ENCODE measurements at regions not wholly inside any gene's neighbourhood (a gene's known extent, or its start where the extent isn't known, plus 50 kb on each side); places are given as distances from the start of the nearest gene placed in this dataset.
"Not testable (repeated sequence)": the region's sequence is repeated elsewhere in the genome, so short reads cannot be mapped to it uniquely, and the experiment has no call there.

DNA sequence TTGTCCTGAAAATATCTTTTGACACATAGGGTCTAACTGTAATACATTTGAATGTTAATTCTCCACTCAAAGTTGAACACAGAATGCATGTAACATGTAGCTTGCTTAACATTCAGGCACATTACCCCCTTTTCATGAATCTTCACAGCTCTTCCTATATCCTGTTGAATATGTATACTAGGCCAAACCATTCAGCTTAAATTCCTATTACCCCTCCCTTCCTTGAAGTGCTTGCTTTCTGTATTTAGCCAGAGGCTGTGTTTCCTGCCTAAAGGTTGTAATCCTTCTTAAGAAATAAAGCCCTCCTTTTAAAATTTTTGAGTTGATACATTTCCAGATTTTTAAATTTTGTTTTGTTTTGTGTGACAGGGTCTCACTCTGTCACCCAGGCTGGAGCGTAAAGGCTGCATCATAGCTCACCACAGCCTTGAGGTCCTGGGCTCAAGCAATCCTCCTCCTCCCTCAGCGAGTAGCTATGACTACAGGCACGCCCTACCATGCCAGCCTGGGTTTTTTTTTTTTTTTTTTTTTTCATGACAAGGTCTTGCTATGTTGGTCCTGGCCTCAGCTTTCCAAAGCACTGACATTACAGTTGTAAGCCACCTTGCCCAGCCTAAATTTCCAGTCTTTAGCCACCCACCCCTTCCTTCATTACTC lies 357.6 kb downstream of the DSC3 start:
- TF ChIP-seq, protein P1, sequence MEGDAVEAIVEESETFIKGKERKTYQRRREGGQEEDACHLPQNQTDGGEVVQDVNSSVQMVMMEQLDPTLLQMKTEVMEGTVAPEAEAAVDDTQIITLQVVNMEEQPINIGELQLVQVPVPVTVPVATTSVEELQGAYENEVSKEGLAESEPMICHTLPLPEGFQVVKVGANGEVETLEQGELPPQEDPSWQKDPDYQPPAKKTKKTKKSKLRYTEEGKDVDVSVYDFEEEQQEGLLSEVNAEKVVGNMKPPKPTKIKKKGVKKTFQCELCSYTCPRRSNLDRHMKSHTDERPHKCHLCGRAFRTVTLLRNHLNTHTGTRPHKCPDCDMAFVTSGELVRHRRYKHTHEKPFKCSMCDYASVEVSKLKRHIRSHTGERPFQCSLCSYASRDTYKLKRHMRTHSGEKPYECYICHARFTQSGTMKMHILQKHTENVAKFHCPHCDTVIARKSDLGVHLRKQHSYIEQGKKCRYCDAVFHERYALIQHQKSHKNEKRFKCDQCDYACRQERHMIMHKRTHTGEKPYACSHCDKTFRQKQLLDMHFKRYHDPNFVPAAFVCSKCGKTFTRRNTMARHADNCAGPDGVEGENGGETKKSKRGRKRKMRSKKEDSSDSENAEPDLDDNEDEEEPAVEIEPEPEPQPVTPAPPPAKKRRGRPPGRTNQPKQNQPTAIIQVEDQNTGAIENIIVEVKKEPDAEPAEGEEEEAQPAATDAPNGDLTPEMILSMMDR (IDR thresholded peaks at IDR 0.05; ENCODE audit: low read depth, low read length): no peak
- no peak for DNase-seq (ENCODE audit: low read depth in 2 of 2)
- no peak overlapping the region for H3K4me3 ChIP-seq (replicated peaks in 1 of 2; ENCODE audit: low read depth in 2 of 2, low read length in 2 of 2)

DNA sequence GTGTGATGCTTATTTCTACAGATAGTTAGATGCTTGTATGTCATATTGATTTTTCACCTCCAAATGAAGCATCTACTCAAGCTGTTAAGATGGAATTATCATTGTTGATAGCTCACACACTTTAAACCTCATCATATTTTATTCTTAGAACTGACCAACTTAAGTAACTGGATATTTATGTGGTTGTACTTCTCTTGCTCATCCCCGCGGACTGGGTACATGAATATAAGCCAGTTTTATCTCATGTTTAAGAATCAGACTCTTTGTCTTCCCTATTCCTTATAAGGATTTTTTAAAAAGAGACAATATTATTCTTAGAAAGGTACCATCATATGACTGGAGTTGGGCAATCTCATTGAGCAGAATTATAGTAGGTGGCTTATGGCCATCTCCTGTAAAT lies 358.7 kb downstream of the DSC3 start:
- H3K4me3 ChIP-seq (replicated peaks in 1 of 2; ENCODE audit: low read depth in 2 of 2, low read length in 2 of 2): no peak overlapping the region
- TF ChIP-seq, protein P1 (IDR thresholded peaks at IDR 0.05; ENCODE audit: low read depth, low read length): no peak
- DNase-seq (ENCODE audit: low read depth in 2 of 2): no peak

DNA sequence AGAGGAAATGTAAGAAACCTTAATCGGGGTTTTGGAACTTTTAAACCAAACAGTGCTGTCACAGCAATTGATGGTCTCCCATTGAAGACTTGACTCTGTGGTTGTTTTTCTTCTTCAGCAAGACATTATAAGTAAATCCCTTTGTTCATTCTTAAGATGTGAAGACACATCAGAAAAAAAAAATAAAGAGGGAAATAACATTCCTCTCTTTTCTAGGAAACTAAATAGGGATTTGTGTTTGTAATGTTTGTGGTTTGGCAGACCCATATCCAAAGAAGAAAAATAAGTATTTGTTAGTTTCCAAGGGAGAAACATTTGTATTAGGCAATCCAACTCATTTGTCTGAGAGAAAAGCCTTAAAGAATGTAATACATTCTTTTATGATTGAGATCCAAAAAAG lies 359.9 kb downstream of the DSC3 start:
- no peak for DNase-seq (ENCODE audit: low read depth in 2 of 2)
- H3K4me3 ChIP-seq (replicated peaks in 1 of 2; ENCODE audit: low read depth in 2 of 2, low read length in 2 of 2): no peak overlapping the region
- TF ChIP-seq, protein P1 (IDR thresholded peaks at IDR 0.05; ENCODE audit: low read depth, low read length): no peak

DNA sequence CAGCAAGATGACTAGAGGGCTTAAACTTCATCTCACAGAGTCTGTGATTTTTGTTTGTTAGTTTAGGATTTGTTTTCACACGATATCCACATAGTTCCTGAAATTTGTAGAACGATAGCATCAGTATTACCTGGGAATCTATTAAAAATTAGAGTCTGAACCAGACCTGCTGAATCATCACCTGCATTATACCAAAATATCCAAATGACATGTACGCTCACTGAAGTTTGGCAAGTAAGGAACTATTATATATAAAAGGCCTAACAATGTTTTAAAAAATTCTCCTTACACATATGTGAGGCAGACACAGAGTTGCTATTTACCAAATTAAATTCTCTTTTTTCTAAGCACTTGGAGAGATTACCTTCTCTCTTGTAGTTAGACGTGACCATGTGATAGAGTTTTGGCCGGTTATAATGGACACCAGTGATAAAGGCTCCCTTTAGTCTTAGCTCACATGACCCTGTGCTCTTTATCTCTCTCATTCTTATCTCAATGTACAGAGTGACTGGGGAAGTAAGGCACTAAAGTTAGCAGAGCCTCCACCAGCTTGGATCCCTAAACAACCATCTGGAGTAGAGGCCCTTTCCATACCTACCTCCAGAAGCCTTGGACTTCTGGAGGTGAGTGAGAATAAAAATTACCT lies 363.1 kb downstream of the DSC3 start:
- H3K4me3 ChIP-seq (replicated peaks in 1 of 2; ENCODE audit: low read depth in 2 of 2, low read length in 2 of 2): no peak overlapping the region
- DNase-seq (ENCODE audit: low read depth in 2 of 2): no peak
- TF ChIP-seq, protein P1 (IDR thresholded peaks at IDR 0.05; ENCODE audit: low read depth, low read length): no peak

DNA sequence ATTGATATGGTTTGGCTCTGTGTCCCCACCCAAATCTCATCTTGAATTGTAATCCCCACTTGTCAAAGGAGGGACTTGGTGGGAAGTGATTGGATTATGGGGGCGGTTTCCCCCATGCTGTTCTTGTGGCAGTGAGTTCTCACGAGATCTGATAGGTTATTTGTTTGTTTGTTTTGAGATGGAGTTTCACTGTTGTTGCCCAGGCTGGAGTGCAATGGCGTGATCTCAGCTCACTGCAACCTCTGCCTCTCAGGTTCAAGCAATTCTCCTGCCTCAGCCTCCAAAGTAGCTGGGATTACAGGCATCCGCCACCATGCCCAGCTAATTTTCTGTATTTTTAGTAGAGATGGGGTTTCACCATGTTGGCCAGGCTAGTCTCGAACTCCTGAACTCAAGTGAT lies 364.7 kb downstream of the DSC3 start:
- not testable (repeated sequence) for H3K4me3 ChIP-seq (replicated peaks in 1 of 2; ENCODE audit: low read depth in 2 of 2, low read length in 2 of 2); DNase-seq (ENCODE audit: low read depth in 2 of 2)

DNA sequence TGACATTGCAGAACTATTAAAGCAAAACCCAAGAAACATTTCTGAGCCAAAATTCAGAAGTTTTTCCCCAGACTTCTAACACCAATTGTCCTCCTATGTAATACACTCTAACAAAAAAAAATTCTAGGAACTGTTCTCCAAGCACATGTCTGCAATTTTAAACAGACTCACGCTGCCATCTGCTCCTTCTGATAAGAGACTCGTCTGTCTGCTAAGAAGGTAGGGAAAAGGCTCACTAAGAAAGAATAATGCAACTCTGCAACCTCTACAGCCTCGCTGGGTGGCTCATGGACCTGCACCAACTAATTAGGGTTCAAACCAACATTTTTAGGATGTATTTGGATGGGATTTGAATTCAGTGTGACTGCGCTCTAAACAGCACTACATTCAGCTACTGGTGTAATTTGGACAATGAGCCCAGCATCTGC lies 366.5 kb downstream of the DSC3 start:
- no peak overlapping the region for H3K4me3 ChIP-seq (replicated peaks in 1 of 2; ENCODE audit: low read depth in 2 of 2, low read length in 2 of 2)
- DNase-seq (ENCODE audit: low read depth in 2 of 2): no peak
- TF ChIP-seq, protein P1 (IDR thresholded peaks at IDR 0.05; ENCODE audit: low read depth, low read length): no peak

DNA sequence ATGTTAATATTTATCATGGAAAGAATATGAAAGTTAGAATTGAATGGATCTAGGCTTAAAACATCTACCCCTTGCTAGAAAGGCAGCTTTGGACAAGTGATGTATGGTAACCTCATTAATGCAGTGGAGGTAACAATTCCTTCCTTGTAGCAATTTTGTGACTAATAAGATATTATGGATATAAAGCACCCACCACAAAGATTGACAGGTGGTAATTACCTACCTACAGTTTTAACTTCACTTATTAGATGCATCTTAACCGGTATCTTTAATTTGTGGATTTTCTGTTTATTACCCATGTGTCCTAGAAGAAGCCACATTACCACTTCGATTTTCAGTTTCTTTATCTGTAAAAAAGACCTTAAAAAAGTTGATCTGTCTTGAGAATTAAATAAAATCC lies 367.0 kb downstream of the DSC3 start:
- TF ChIP-seq, protein P1 (IDR thresholded peaks at IDR 0.05; ENCODE audit: low read depth, low read length): no peak
- no peak for DNase-seq (ENCODE audit: low read depth in 2 of 2)
- H3K4me3 ChIP-seq (replicated peaks in 1 of 2; ENCODE audit: low read depth in 2 of 2, low read length in 2 of 2): no peak overlapping the region
